HG02678 (cell line): ENCODE measurements at regions not wholly inside any gene's neighbourhood (a gene's known extent, or its start where the extent isn't known, plus 50 kb on each side); places are given as distances from the start of the nearest gene placed in this dataset.
A peak's percentile ranks its signal among the peaks of the same experiment; 100 is the strongest.
"Not testable (repeated sequence)": the region's sequence is repeated elsewhere in the genome, so short reads cannot be mapped to it uniquely, and the experiment has no call there.

Source experiments
- ATAC-seq: cut with Tn5 transposase; IDR thresholded peaks from one replicate; pipeline ENCODE4 v1.9.1; 2021; ENCODE audit warnings: mild to moderate bottlenecking, moderate library complexity; ENCODE audit not compliant: unreplicated experiment

GRCh38 chr2:122038816-122039215 lies 283.4 kb downstream of the TSN start:
- ATAC-seq = not testable (repeated sequence)

DNA sequence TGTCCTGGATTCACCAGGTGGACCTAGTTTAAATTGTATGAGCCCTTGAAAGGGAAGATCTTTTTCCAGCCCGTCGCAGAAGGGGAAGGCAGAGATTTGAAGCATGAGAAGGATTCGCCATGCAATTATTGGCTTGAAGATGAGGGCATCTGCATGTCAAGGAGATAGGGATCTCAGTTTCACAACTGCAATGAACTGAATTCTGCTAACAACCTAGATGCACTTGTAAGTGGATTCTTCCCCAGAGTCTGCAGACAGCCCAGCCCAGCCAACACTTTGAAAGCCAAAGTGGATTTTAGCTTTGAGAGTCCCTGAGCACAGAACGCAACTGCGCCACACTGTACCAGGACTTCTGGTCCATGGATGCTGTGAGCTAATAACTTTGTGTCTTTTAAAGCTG lies 286.0 kb downstream of the TSN start:
- ATAC-seq = no peak

- not testable (repeated sequence) for ATAC-seq
Measured at GRCh38 chr2:122051659-122052058, 296.2 kb downstream of the TSN start.

GRCh38 chr2:122055521-122055931 lies 300.1 kb downstream of the TSN start:
- no peak for ATAC-seq

DNA sequence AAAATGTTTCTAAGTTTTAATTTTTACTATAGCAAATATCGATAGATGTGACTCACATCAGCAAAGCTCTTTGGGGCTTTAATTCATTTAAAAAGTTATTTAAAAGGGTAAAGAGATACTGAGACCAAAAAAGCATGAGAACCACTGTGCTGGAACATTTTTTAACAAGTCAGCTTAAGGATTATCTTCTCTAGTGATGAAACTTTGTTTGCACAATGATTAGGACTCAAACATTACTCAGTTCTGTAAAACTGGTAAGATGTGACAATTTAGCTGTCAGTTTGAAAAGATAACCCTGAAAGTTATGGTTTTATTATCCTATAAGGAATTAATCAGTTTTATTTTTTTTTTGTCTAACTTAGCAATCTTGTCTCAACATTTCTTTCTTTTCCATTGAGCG lies 301.4 kb downstream of the TSN start:
- no peak for ATAC-seq

DNA sequence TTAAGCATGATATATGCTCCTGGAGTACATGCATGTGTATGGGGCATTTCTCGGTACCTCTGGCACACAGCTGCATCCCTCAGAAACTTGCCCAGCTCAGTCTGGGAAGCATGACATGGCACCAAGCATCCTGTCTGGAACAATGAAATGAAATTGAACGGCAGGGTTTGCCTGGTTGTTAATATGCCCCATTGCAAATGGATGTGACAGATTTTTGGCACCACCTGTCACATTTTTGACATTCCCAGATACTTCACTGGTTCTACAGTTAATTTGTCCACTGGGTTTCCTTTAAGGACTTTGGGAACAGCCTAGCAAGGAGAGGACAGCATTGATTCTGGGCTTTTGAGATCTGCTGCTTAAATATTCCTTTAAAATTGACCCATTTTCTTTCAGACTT lies 305.8 kb downstream of the TSN start:
- ATAC-seq = no peak

DNA sequence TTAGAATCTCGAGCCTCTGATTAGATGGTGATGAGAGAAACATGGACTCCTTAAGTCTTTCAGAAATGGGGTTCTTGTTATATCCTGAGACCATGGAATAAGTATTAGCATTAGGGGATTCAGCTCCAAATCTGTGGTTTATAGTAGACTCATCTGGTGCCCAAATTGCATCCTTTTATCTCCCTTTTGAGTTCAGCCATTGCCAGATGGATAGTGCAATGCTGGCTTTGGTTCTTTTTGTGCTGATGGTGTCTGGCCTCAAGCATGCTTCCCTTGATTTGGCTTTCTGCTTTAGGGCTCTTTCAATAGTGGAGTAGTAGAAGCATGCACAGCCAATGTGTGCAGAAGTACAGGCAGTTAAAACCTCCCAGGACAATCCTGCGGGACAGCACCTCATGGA lies 306.4 kb downstream of the TSN start:
- ATAC-seq = no peak

- ATAC-seq = no peak
Measured at GRCh38 chr2:122062506-122062905, 307.1 kb downstream of the TSN start.

DNA sequence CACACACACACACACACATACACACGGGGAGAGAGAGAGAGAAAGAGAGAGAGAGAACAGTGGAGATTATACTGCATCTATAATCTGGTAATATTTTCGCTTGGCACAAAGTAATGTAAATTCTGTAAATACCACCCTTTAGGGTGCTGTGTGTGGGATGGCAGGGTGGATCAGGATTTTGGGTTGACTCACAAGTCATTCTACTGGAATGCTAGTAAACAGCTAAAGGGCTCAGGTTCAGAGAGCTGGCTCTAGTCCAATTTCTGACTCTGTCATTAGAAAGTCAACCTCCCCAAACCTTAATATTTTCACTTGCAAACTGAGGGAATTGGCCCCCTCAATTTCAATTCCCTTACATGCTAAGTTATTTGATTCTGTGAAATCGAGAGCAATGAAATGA lies 308.3 kb downstream of the TSN start:
- no peak for ATAC-seq

DNA sequence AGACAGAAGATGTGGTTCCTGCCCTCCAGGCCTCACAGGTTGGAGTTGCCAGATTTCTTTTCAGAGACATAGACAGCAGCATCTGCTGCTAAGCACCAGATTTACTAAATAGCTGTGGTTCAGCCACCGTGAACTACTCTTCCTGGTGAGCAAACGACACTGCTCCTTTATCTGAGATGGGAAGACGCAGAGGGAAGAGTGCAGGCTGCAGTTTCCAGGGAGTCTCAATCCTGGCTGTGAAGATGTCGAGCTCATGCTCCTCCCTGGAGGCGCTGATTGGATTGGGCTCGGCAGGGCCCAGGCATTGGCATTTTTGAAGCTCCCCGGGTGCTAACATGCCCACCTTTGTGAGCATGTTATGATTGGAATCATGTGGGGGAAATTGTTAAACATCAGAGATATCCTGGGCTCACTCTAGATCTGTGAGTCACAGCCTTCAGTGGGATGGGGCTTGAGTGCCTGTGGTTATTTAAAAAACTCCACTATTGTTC lies 314.8 kb downstream of the TSN start:
- no peak for ATAC-seq

DNA sequence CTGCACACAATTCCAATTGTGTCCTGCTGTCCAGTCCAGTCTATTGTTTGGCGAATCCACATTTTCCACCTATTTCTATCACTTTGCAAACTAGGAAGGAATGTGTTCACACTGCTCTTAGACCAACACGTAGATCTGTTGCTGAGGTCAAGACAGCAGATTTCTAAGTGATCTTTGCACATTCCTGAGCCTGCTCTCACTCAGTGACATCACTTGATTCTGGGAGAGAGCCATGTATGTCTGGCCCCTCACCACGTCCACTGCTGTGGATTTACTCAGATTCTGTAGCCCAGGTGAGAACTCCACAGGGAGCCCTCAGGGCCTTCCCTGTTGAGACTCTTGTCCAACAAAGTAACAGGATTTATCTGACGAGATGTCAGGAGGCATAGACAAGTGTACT lies 317.2 kb downstream of the TSN start:
- no peak for ATAC-seq

DNA sequence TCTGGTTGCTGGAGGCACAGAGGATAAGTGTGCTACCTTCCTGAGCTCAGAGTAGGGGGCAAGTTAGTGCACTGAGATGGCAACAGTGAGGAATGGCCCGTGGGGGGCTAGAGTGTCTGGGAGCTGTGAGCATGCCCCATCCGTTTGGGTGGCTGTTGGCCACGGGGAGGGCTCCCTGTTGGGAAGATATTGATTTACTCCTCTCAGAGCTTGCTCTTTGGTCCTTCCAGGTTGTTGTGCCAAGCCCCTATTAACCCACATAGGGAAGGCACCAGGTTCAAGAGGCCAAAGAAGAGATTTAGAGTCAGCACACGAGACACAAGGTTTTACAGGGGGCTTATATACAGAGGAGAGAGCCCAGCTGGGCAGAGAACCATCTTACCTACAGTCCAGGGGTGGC lies 318.8 kb downstream of the TSN start:
- ATAC-seq = no peak

DNA sequence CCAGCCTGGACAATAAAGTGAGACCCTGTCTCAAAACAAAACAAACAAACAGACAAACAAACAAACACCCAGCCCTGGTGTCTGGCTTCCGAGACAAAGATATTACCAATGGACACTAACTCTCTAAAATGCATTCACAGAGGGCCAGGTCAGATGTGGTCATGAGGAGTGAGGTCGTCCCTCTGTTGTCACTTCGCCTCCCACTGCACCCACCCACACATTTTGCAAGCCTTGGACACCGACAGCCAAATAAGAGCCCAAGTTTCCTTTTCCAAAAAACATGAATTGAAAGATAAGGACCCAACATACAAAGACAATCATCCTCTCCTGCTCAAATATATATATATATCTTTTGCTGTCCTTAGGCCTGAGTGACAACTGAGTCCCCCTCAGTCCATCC lies 319.9 kb downstream of the TSN start:
- ATAC-seq = no peak

GRCh38 chr2:122077114-122077513 lies 321.7 kb downstream of the TSN start:
- ATAC-seq = no peak

GRCh38 chr2:122077771-122078170 lies 322.3 kb downstream of the TSN start:
- ATAC-seq = no peak

GRCh38 chr2:122078451-122078850 lies 323.0 kb downstream of the TSN start:
- no peak for ATAC-seq

DNA sequence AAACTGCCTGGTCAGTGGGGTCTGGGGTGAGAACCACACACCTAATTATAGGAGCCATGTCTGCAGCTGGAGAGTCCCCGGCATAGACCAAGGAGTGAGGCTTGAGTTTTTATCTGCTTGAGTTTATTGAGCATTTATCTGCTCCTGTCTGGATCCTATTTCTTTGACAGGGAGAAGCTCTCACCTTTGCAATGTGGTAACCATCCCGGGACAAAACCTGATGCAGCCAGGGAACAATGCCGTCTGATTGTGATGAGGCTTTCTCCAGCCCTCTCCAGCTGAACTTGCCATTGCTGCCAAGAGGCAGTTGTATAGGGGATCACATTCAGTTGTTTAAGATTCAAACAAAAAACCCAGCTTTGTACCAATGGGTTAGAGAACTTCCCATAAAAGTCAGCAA lies 324.4 kb downstream of the TSN start:
- ATAC-seq = no peak

- ATAC-seq = no peak
Measured at GRCh38 chr2:122080316-122080715, 324.9 kb downstream of the TSN start.

GRCh38 chr2:122080871-122081270 lies 325.4 kb downstream of the TSN start:
- no peak for ATAC-seq

DNA sequence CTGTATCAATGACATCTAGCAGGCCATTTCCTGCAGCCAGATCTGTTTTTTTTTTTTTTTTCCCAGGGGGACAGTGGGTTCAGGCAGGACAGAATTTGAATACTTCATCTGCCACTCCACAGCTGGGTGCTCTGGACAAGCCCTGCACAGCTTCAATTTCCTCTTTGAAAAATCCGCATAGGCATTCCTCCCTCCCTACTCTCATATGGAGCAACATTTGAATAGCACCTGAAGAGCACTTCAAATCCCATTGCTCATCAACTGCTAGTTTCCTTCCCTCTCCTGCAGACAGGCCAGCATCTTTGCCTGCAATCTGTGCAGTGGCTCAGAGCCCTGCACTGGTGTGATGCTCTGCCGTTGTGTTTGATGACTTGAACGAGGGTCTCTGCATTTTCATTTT lies 326.3 kb downstream of the TSN start:
- no peak for ATAC-seq

DNA sequence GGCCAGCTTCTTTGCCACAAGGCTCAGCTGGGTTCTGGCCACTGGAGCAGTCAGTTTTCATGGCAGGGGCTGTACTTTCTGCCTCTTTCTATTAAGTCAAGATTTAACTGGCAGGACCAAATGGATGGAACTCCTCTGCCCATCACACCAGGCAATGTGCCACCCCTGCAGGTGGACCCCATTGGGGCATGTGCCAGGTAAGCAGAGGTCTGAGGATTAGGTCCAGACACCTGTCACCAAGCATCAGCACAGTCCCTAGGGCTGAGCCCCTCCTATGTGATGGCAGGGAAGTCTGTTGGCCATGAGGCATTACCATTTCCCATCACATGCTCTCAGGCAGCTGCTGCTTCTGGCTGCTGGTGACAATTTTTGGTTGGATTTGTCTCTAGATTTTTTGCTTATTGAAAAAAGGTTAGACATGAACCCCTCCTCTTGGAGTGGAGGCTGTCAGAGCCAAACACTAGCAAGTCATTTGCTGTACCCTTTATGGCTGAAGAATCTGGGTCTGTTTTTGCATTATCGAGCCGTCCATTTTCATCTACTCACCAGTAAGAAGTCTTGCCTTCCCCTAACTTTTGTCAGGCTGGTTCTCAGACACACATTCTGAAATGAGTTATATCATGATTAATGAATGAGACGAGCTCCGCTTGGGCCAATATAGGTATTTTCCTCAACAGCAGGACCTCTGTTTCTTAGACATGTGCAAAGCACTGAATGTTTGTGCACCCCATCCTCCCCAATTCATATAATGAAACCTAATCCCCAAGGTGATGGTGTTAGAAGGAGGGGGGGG lies 328.0 kb downstream of the TSN start:
- no peak for ATAC-seq

DNA sequence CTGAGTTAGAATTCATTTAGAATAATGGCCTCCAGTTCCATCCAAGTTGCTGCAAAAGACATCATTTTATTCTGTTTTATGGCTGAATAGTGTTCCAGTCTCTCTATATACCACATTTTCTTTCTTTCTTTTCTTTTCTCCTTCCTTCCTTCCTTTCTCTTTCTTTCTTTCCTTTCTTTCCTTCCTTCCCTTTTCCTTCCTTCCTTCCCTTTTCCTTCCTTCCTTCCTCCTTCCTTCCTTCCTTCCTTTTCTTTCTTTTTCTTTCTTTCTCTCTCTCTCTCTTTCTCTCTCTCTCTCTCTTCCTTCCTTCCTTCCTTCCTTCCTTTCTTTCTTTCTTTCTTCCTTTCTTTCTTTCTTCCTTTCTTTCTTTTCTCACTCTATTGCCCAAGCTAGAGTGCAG lies 330.2 kb downstream of the TSN start:
- ATAC-seq = not testable (repeated sequence)

GRCh38 chr2:122094557-122094956 lies 339.1 kb downstream of the TSN start:
- ATAC-seq = peak; percentile 40
